HG03575 (cell line): ENCODE measurements at regions not wholly inside any gene's neighbourhood (a gene's known extent, or its start where the extent isn't known, plus 50 kb on each side); places are given as distances from the start of the nearest gene placed in this dataset.

Experiments used
- ATAC-seq: cut with Tn5 transposase; IDR thresholded peaks from one replicate; pipeline ENCODE4 v1.9.1; 2021; ENCODE audit not compliant: unreplicated experiment, insufficient number of reproducible peaks, low FRiP score; ENCODE audit errors: extremely low read depth

GRCh38 chr12:97235102-97235501 lies 227.5 kb upstream of the RMST start:
- no peak for ATAC-seq

GRCh38 chr12:97246368-97246767 lies 216.2 kb upstream of the RMST start:
- ATAC-seq: no peak

- no peak for ATAC-seq
Observed at GRCh38 chr12:97250483-97250882, 212.1 kb upstream of the RMST start.

- no peak for ATAC-seq
Observed at GRCh38 chr12:97257726-97258125, 204.9 kb upstream of the RMST start.

GRCh38 chr12:97259098-97259497 lies 203.5 kb upstream of the RMST start:
- ATAC-seq: no peak

GRCh38 chr12:97260786-97261185 lies 201.8 kb upstream of the RMST start:
- ATAC-seq: no peak

GRCh38 chr12:97267166-97267565 lies 195.4 kb upstream of the RMST start:
- ATAC-seq: no peak

- ATAC-seq: no peak
Observed at GRCh38 chr12:97267594-97268202, 194.9 kb upstream of the RMST start.

- no peak for ATAC-seq
Observed at GRCh38 chr12:97272471-97272870, 190.1 kb upstream of the RMST start.

- ATAC-seq: no peak
Observed at GRCh38 chr12:97274386-97274785, 188.2 kb upstream of the RMST start.

GRCh38 chr12:97275256-97275655 lies 187.3 kb upstream of the RMST start:
- no peak for ATAC-seq

- no peak for ATAC-seq
Observed at GRCh38 chr12:97275728-97276590, 186.6 kb upstream of the RMST start.

GRCh38 chr12:97276661-97277429 lies 185.8 kb upstream of the RMST start:
- no peak for ATAC-seq

- no peak for ATAC-seq
Observed at GRCh38 chr12:97283297-97283696, 179.3 kb upstream of the RMST start.

GRCh38 chr12:97288531-97288930 lies 174.1 kb upstream of the RMST start:
- ATAC-seq: no peak

- peak; percentile 53 for ATAC-seq
Observed at GRCh38 chr12:97292588-97292987, 170.0 kb upstream of the RMST start.

GRCh38 chr12:97293541-97293940 lies 169.1 kb upstream of the RMST start:
- no peak for ATAC-seq

GRCh38 chr12:97299847-97300246 lies 162.8 kb upstream of the RMST start:
- no peak for ATAC-seq

- ATAC-seq: no peak
Observed at GRCh38 chr12:97300431-97300830, 162.2 kb upstream of the RMST start.

GRCh38 chr12:97300891-97301290 lies 161.7 kb upstream of the RMST start:
- no peak for ATAC-seq
